ENCODE measurements at regions not wholly inside any gene's neighbourhood (a gene's known extent, or its start where the extent isn't known, plus 50 kb on each side); places are given as distances from the start of the nearest gene placed in this dataset.

DNA sequence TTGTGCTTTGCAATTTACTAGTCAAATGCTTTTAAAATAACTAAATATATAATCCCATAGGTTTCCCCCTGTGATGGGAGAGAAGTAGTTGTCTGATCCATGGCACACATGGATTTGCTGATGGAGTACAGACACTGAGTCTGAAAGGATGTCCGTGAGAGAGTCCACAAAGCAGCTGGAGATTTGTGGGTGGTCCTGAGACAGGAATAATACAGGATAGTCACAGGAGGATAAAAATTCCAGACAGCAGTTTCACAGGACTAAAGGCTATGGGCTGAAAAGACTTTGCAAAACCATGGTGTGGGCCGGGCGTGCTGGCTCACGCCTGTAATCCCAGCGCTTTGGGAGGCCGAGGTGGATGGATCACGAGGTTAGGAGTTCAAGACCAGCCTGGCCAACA lies 58.7 kb upstream of the ZFR start:
- DNase-seq: no peak

DNA sequence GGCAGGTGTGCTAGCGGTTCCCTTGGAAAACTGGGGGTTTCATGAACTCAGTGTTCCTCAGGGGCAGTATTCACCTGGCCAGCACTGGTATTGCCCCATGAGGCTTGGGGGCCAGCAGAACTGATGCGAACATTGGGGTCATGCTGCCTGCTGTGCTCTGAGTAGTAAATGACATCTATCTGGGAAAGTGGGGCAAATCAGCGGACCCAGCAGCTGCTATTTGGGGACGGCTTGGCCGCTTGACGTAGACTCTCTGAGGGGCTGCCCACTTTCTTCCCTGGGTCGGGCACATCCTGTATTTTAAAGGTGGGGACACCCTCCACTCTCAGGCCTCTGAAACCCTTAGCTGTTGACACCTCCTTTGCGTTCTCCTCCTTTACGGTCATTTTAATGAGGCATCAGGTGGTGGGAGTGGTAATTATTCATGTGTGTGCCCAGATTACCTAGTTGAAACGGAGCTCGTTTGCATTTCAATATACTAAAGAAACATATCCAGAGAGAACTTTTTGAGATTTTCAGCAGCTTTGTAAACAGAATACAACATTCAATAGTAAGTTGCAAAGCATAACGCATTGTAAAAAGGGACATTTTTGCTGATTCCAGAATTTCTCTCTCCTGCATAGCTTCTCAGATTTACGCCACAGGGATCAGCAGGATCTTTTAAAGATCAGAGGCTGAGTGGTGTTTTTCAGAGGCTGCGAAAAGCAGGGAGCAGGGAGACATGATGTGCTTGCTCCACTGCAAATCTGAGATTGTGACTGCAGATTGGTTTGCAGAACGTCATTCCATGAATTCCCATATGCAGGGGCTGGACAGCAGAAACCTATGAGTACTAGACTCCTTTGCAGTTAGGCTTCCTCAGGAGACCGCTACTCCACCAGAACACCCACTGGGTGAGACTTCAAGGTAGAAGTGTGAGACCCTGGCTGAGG lies 56.8 kb upstream of the ZFR start:
- no peak for DNase-seq

DNA sequence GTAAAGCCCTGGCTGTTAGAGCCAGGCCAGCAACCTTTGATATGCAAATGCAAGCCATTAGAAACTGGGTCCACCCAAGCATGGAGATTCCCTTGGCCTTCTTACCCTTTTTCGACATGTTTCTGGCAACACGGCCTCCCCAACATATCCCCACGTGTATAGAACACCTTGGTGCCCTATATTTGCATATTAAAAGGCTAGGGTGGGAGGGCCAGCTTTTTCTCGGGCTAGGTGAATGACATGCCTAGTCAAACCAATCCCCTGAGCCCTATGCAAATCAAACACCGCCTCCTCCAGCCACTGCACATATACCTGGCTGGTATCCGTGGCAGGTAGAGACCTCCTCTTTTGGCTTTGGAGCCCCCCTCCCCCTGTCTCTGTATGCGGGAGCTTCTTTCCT lies 55.6 kb upstream of the ZFR start:
- no peak for DNase-seq

DNA sequence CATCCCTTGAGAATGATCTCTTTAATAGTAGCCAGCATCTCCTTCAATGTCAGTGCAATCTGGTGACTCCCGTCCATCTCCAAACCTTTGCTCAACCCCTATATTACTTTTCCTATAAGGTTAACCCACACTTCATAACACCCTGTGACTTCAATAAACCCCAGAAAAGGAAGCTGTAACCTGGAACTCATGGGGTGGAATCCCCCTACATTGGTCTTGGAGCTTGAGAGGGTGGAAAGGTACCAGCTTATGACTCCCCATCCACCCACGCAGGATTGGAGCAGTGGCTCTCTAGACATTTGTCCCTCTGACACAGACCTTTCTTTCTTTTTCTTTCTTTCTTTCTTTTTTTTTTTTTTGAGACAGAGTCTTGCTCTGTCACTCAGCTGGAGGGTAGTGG lies 54.7 kb upstream of the ZFR start:
- no peak for DNase-seq

DNA sequence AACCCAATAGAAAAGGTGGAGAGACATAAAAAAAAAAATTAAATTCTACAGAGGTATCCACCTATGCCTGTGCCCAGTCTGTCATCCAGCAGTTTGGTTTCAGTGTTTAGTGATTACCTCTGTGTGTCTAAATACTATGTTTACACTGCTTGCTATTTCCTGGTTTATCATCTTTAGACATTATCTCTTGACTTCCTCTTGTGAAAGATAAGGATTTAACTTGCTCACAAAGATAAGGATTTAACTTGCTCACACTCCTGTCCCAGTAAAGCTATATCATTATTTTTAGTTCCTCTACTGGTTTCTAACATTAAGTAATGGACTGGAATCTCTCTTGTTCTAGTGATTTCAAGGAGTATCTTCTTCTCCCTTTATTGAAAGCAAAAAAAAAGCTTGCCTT lies 53.9 kb upstream of the ZFR start:
- DNase-seq: no peak

DNA sequence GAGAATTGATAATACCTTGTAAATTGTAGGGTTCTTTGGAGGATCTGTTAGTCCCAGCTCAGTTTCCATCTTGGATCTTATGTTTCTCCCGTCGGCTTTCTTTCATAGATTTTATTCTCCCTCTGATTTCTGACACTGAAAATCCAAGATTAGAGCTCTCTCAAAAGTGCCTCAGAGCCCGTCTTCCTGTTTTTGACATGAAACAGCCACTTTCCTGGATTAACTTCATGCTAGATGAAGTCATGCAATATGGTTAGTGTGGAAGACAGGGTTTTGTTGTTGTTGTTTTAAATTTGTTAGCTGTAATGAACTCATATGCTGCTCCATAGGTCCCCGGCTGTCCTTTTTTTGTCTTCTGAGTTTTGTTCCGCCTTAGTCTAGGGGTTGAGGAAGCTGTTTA lies 51.6 kb upstream of the ZFR start:
- DNase-seq: no peak

DNA sequence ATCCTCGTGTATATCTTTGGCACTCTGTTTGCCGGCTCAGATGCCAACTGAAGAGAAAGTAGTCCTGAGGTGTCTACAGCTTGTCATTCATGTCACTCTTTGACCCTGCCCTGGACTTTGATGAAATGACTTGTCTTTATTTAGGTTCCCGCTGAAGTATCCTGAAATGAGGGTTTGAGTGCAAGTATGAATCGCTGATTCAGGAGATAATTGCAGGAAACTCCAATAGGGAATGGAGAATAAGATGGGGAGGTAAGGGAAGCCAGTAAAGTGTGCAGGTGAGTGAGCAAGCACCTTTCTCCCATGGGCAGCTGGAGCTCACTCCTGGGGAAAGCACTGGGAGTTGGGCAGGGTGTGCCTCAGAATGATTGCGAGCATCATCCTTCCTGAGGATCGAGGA lies 50.3 kb upstream of the ZFR start:
- no peak for DNase-seq

All from activated CD4-positive, alpha-beta T cell treated with anti-CD3 and anti-CD28 coated beads, Interleukin-10, Interleukin-2, amounts not matched to agents 100 ng/mL and 50 ng/mL, durations not matched to agents 16 hours and 8 hours (primary cell).